Right atrium auricular region (tissue), 2 donors: ENCODE measurements at regions not wholly inside any gene's neighbourhood (a gene's known extent, or its start where the extent isn't known, plus 50 kb on each side); places are given as distances from the start of the nearest gene placed in this dataset.
"Not testable (repeated sequence)": the region's sequence is repeated elsewhere in the genome, so short reads cannot be mapped to it uniquely, and the experiment has no call there.

Source experiments
- DNase-seq: peaks from one replicate; pipeline ENCODE4 v3.0.0-alpha.2; 2019; ENCODE audit warnings: low spot score
- H3K27ac ChIP-seq, 2 donors: fragments of 200-600 bp; sonication (generic); 1 replicate in 1 of 2; 2 replicates in 1 of 2; pipeline ENCODE4 v1.5.1; 2016 to 2019
- H3K27me3 ChIP-seq, 2 donors: fragments of 200-600 bp; sonication (generic); one replicate each; pipeline versions ENCODE4 v1.5.1 to v1.6.0; 2017 to 2019
- H3K36me3 ChIP-seq: fragments of 200-600 bp; sonication (generic); one replicate; pipeline ENCODE4 v1.5.1; 2016
- H3K4me1 ChIP-seq, 2 donors: fragments of 200-600 bp; sonication (generic); one replicate each; pipeline versions ENCODE4 v1.5.1 to v1.6.0; 2017 to 2019
- H3K4me3 ChIP-seq, 2 donors: fragments of 200-600 bp; sonication (generic); 1 replicate in 1 of 2; 2 replicates in 1 of 2; pipeline ENCODE4 v1.5.1; 2017 to 2019; ENCODE audit warnings: mild to moderate bottlenecking in 1 of 2, moderate library complexity in 1 of 2
- H3K9me3 ChIP-seq, 2 donors: fragments of 200-600 bp; sonication (generic); one replicate each; pipeline ENCODE4 v1.5.1; 2019
- CTCF ChIP-seq, 2 donors: fragments of 200-600 bp; sonication (generic); IDR thresholded peaks; one replicate each; pipeline ENCODE4 v1.5.1; 2019; ENCODE audit warnings: antibody characterized with exemption in 2 of 2

GRCh38 chr13:68535329-68535728 is 1305.2 kb upstream of the PCDH9 start:
- TF ChIP-seq CTCF (IDR thresholded peaks at IDR 0.05) = no peak
- H3K27me3 ChIP-seq = no peaks in the 10 kb centered on the region
- no peaks in the 10 kb centered on the region for H3K4me1 ChIP-seq
- H3K4me3 ChIP-seq = no peak overlapping the region
- H3K9me3 ChIP-seq = no peaks in the 10 kb centered on the region
- H3K27ac ChIP-seq = no peak overlapping the region
- H3K36me3 ChIP-seq = no peaks in the 10 kb centered on the region
- DNase-seq = no peak

GRCh38 chr13:68527167-68527566 is 1297.0 kb upstream of the PCDH9 start:
- H3K36me3 ChIP-seq, H3K9me3 ChIP-seq, H3K4me1 ChIP-seq, H3K27ac ChIP-seq, H3K27me3 ChIP-seq, H3K4me3 ChIP-seq, DNase-seq: not testable (repeated sequence)

- no peak overlapping the region for H3K4me3 ChIP-seq
- no peaks in the 10 kb centered on the region for H3K36me3 ChIP-seq
- H3K27ac ChIP-seq = no peak overlapping the region
- H3K9me3 ChIP-seq = no peaks in the 10 kb centered on the region
- no peak for TF ChIP-seq CTCF (IDR thresholded peaks at IDR 0.05)
- no peaks in the 10 kb centered on the region for H3K4me1 ChIP-seq
- no peaks in the 10 kb centered on the region for H3K27me3 ChIP-seq
- DNase-seq = no peak
These were observed 1293.8 kb upstream of the PCDH9 start for GRCh38 chr13:68523838-68524424.

GRCh38 chr13:68522184-68522583 is 1292.0 kb upstream of the PCDH9 start:
- Histone ChIP-seq H3K27me3 (no peaks in the 10 kb centered on the region), H3K27ac (no peak overlapping the region)
- DNase-seq = no peak

GRCh38 chr13:68509734-68510621 is 1279.8 kb upstream of the PCDH9 start:
- no peak for DNase-seq
- Histone ChIP-seq H3K27me3 (no peaks in the 10 kb centered on the region), H3K27ac (no peak overlapping the region), H3K36me3 (no peaks in the 10 kb centered on the region), H3K4me3 (no peak overlapping the region), H3K9me3 (no peaks in the 10 kb centered on the region), H3K4me1 (no peaks in the 10 kb centered on the region)
- no peak for TF ChIP-seq CTCF (IDR thresholded peaks at IDR 0.05)

More at GRCh38 chr13:68522184-68522583, 1292.0 kb upstream of the PCDH9 start:
- Histone ChIP-seq H3K36me3 (no peaks in the 10 kb centered on the region), H3K4me3 (no peak overlapping the region), H3K4me1 (no peaks in the 10 kb centered on the region), H3K9me3 (no peaks in the 10 kb centered on the region)
- TF ChIP-seq CTCF (IDR thresholded peaks at IDR 0.05) = no peak

- DNase-seq = no peak
- no peak overlapping the region for H3K27ac ChIP-seq
- H3K27me3 ChIP-seq = no peaks in the 10 kb centered on the region
- H3K36me3 ChIP-seq = no peaks in the 10 kb centered on the region
- TF ChIP-seq CTCF (IDR thresholded peaks at IDR 0.05) = no peak
- no peaks in the 10 kb centered on the region for H3K9me3 ChIP-seq
- H3K4me1 ChIP-seq = no peaks in the 10 kb centered on the region
- no peak overlapping the region for H3K4me3 ChIP-seq
These were observed 1276.9 kb upstream of the PCDH9 start for GRCh38 chr13:68506888-68507551.
